Hepatocyte (in vitro differentiated cells): ENCODE measurements at regions not wholly inside any gene's neighbourhood (a gene's known extent, or its start where the extent isn't known, plus 50 kb on each side); places are given as distances from the start of the nearest gene placed in this dataset.

Source experiments
- EZH2phosphoT487 ChIP-seq: fragments of 200-600 bp; sonication (generic); IDR thresholded peaks from one replicate; pipeline ENCODE4 v1.6.1; 2018; ENCODE audit warnings: antibody characterized with exemption, mild to moderate bottlenecking, low read depth, moderate library complexity; ENCODE audit not compliant: unreplicated experiment, severe bottlenecking
- TF ChIP-seq, protein P1 (sequence below): fragments of 200-600 bp; sonication (generic); IDR thresholded peaks from 2 replicates; pipeline ENCODE4 v1.5.1; 2016; ENCODE audit warnings: antibody characterized with exemption, mild to moderate bottlenecking; ENCODE audit not compliant: poor library complexity

DNA sequence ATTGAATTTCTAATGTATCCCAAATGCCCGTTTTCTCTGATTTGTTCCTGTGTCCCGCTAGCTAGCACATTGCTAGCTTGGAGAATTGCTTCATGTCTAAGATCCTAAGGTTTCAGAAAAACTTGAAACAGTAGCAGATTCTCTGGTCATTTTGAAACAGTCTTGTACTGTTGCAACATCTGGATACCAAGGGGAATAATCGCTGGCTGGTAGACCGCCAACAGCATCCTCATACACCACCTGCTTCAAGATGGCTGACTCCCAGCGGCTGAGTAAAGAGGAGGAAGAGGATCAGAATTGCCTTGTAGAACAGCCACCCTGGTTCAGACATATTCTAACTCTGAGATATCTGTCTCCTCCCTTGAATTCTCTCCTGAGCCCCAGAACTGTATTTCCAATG is 226.7 kb upstream of the ELAC2 start:
- TF ChIP-seq, protein P1, sequence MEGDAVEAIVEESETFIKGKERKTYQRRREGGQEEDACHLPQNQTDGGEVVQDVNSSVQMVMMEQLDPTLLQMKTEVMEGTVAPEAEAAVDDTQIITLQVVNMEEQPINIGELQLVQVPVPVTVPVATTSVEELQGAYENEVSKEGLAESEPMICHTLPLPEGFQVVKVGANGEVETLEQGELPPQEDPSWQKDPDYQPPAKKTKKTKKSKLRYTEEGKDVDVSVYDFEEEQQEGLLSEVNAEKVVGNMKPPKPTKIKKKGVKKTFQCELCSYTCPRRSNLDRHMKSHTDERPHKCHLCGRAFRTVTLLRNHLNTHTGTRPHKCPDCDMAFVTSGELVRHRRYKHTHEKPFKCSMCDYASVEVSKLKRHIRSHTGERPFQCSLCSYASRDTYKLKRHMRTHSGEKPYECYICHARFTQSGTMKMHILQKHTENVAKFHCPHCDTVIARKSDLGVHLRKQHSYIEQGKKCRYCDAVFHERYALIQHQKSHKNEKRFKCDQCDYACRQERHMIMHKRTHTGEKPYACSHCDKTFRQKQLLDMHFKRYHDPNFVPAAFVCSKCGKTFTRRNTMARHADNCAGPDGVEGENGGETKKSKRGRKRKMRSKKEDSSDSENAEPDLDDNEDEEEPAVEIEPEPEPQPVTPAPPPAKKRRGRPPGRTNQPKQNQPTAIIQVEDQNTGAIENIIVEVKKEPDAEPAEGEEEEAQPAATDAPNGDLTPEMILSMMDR, result no peak
- no peak for TF ChIP-seq EZH2phosphoT487
